IPS-NIHi11 (cell line): ENCODE measurements at regions not wholly inside any gene's neighbourhood (a gene's known extent, or its start where the extent isn't known, plus 50 kb on each side); places are given as distances from the start of the nearest gene placed in this dataset.
A peak's percentile ranks its signal among the peaks of the same experiment; 100 is the strongest.
"Not testable (repeated sequence)": the region's sequence is repeated elsewhere in the genome, so short reads cannot be mapped to it uniquely, and the experiment has no call there.

Experiments
- DNase-seq: peaks from one replicate; pipeline ENCODE4 v3.0.0; 2012; ENCODE audit warnings: mixed read lengths, low spot score

DNA sequence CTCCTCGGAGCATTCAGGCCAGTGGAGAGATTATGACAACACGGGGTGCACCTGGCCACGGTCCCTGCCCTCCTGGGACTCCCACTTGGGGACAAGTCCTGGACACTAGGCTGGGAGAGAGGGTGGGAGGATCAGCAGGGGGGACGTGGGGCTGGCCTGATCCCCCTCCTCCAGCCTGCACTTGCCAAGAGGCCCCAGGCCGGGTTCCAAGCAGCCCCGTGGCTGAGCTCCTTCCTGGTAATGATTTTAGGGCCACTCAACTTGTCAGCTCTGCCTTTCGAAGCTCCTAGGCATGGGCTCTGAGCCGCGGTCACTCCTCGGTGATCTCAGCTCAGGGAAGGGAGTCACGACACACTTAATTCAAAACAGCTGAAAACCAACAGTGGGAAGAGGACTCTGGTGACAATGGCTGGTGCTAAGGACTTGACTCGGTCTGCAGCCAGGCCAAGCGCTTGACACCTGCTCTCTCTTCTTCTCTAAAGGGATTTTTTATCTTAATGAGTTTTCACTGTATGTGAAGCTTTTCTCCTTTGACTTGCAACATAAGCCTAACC, 161.7 kb downstream of the BMP7 start:
- no peak for DNase-seq

DNA sequence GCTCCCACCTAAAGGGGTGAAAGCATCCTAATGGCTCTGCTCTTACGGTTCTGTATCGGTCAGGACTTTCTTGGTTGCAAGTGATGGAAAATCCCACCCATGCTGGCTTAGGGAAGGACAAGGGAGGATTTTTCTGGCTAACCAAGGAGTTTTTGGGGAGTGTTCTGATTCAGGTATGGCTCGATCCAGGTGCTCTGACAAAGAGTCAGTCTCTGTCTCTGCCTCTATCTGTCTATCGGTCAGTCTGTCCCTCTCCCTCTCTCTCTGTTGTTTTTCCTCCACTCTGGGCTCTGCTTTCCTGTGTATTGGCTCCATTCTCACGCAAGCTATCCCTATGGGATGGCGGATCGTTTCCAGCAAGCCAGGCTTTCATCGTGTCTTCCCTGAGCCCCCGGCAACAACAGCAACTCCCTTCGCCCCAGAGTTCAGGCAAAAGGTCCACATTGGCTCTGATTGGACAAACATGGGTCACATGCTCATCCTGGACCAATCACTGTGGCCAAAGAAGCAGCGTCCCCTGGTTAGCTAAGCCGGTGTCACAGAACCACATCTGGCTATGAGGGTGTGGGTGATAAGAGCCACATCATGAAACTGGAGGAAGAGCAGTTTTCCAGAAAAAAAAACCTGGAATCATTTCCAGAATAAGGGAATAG, 160.3 kb downstream of the BMP7 start:
- peak; percentile 68 for DNase-seq

DNA sequence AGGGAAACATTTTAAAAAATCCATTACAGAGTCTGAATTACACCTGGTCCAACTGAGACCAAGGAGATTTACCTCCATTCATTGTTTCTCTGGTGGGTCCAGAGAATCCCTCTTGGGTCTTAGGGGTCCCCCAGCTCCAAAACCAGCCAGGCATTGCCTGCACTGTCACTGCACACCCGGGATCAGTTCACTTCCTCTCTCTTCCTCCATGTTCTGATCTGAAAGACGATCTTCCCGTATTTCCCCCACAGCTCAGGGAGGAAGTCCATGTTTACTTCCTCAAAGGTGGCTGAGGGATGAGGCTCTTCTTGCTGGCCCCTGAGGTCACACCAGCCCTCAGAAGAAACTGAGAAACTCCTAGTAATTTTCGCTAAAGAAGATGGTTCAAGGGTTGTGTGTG, 159.7 kb downstream of the BMP7 start:
- DNase-seq = no peak

DNA sequence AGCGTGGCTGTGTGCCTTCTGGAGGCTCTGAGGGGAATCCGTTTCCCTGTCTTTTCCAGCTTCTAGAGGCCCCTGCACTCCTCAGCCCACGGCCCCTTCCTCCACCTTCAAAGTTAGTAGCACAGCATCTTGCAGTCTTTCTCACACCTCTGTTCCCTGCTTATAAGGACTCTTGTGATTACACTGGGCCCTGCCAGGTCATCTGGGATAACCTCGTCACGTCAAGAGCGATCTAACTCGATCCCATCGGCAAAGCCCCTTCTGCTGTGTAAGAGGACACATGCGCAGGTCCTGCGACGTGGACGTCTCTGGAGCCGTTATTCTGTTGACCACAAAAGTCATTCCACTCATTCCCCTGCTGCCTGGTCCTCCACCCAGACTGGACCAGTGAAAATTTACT, 159.2 kb downstream of the BMP7 start:
- no peak for DNase-seq

DNA sequence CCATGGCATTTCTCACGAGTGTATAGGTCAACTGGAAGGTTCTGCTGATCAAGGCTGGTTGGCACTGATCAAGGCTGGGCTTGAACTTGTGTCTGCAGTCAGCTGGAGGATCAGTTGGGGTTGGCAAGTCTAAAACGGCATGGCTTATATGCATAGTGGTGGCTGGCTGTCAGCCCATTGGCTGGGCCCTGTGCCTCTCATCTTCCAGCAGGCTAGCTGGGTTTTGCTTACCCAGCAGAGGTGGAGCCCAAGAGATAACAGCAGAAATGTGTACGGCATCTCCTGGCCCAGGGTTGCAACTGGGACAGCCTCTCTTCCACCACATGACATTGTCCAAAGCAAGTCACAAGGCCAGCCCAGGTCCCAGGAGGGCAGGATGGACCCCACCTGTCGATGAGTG, 158.2 kb downstream of the BMP7 start:
- no peak for DNase-seq

DNA sequence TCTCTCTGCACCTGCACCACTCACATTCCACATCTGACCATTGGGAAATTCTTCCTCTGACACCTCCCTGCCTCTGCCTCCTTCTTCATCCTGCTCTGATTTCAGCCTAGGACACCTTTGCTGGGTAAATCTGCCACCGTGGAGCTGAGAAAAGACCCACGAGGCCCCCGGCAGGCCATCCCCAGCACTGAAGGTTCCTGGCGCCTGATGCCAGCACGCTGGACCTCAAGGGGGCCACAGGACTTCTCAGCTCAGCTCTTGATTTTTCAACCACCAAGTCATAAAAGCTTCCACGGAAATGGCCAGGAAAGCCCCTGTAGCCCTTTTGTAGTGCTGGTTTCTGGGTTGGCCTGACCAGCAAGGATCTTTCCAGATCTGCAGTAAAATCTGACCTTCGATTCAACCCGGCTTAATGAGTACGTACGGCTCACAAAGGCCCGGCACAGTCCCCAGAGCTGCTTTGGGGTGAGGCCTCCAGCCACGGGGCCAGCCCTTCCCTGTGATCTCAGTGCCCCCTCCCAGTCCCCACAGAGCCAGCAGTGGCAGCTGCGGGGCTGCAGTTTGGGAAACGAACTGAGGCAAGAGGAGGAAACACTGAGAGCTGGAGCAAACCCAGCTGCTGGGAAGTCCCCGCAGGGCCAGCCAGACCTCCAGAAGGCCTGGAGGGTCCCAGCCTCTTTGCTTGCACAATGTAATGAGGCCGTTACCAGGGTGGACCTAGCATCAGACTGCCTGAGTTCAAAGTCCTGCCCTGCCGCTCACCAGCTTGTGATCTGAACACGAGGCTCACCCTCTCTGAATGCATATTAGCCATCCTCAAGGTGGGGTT, 157.5 kb downstream of the BMP7 start:
- DNase-seq = peak; percentile 43

DNA sequence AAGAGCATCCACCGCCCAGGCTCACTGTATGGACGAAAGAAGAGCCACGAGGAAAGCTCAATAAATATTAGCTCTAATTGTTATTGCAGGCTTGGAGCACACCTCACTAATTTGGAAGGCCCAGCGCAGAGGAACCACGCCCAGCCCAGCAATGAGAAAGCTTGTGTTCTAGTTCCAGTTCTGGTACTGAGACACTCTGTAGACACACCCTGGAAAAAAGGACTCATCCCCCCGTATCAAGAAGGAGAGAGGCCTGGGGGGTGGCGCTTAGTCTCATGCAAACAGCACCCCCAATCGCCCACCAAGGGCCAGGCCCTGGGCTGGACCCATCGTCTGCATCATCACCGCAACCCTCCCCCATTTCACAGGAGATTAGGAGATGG, 156.9 kb downstream of the BMP7 start:
- DNase-seq = no peak

DNA sequence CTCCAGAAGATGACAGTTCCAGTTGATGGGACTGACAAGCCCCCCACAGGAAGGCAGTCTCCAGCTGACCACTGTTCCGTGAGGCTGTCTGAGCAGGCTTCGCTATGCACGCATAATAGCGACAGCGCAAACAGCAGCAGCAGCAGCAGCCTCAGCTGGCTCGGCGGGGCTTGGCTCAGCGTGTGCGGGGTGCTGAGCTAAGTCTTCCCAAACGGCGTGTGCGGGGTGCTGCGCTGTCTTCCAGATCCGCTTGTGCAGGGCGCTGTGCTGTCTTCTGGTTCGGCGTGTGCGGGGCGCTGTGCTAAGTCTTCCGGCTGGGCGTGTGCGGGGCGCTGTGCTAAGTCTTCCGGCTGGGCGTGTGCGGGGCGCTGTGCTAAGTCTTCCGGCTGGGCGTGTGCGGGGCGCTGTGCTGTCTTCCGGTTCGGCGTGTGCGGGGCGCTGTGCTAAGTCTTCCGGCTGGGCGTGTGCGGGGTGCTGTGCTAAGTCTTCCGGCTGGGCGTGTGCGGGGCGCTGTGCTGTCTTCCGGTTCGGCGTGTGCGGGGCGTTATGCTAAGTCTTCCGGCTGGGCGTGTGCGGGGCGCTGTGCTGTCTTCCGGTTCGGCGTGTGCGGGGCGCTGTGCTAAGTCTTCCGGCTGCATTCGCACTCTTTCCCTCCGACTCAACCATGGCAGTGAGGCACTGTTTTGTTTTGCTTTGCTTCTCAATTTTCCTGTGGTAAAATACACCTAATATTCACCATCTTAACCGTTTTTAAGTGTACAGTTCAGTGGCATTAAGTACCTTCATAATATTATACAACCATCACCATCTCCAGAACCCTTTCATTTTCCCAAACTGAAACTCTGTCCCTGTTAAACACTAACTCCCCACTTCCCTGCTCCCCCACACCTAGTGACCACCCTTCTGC, 156.1 kb downstream of the BMP7 start:
- DNase-seq = not testable (repeated sequence)

DNA sequence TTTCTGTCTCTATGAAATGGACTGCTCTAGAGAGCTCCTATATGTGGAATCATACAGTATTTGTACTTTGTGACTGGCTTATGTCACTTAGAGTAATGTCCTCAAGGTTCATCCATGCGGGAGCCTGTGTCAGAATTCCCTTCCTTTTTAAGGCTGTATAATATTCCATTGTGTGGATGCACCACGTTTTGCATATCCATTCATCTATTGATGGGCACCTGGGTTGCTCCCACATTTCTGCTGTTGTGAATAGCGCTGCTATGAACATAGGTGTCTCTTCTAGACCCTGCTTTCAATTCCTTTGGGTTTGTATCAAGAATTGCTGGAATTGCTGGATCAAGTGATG, 155.4 kb downstream of the BMP7 start:
- DNase-seq = no peak

DNA sequence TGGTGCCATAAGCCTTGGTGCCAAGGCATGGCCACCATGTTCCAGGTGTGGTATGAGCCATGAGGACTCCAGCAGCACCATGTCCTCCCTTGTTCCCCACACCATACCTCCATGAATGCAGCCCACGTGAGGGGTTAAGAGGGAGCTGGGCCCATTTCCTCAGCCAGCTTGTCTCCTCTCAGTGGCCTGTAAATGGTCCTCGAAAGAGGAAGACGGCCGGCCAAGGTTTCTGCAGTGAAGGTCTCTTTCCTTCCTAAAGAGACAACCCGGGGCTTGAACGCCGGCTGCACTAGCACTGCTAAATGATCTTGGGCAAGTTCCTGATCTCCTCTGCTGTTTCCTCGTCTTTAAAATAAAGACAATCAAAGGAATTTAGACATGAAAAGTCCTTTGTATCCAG, 154.0 kb downstream of the BMP7 start:
- DNase-seq = no peak

DNA sequence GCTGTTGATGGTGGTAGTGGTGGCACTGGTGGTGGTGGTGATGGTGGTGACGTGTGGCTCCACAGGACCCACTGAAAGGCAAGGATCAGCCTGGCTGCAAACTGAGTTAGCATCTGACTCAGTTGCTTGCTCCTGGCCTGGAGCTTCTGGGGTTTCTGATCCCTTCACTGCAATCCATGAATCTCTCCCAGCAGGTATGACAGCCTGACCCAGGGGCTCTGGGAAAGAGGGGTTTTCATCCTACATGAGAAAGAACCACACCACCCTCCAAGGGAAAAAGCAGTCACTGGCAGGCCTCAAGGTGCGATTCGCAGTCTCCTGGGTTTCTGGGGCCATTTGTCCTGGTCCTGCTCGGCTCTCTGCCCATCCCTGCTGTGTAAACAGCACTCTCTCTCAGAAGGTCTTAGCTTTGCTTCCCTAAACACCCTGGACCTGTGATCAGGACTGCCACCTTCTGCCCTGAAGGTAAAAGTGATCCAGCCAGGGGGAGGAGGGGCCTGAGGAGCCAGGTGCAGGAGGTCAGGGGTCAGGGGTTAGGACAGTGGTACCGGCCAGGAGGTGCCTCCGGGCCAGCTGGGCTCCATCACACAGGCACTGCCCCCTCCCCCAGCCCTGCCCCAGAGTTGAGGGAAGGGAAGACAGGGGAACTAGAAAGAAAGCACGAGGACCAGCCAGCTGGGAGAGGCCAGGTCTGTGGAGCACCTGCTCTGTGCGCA, 152.0 kb downstream of the BMP7 start:
- DNase-seq = peak; percentile 45

DNA sequence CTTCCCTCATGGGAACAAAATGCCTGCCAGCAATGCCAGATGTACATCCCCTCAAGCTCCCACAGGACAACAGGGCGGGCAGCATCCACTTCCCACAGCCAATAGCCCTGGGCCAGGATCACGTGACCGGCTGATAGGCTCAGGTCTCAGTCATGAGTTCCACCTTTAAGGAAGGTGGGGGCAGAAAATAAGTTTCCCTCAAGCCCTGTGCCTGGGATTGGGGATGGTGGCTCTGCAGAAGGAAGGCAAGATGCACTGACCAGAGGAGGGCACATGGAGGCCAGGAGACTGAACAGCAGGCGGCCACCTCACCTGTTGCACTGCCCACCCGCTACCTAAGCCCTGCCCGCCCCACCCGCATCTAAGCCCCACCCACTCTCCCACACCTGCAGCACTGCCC, 149.1 kb downstream of the BMP7 start:
- no peak for DNase-seq

DNA sequence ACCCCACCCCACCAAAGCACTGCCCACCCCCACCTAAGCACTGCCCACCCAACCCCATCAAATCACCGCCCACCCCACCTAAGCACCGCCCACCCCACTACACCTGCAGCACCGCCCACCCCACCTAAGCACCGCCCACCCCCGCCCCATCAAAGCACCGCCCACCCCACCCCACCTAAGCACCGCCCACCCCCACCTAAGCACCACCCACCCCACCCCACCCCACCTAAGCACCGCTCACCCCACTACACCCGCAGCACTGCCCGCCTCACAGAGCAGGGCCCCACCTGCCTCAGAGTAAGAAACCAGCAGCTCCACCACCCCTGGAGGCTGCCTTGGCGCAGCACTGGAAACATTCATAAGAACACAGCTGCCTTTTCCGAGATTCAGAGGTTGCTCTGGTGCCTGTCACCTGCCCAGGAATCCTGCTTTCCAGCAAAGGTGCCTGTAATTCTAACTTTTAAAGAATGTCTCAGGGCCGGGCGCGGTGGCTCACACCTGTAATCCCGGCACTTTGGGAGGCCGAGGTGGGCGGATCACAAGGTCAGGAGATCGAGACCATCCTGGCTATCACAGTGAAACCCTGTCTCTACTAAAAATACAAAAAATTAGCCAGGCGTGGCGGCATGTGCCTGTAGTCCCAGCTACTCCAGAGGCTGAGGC, 148.2 kb downstream of the BMP7 start:
- DNase-seq = peak; percentile 57
